ENCODE measurements at regions not wholly inside any gene's neighbourhood (a gene's known extent, or its start where the extent isn't known, plus 50 kb on each side); places are given as distances from the start of the nearest gene placed in this dataset.

DNA sequence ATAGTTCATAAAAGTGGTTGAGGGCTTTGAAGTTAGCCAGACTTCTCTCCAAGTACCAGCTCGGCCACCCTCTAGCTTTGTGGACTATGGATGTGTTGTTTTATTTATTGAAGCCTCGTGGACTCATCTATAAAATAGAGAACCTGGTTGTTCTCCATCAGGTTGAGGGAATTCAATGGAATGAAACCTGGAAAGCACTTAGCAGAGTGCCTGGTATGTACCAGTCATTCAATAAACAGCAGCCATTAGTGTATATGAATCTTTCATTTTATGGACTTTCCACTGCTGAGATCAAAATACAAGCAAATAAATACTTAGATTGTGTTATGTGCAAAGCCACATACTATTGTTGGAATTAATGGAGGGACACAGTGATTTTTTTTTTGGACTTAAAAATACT, 206.8 kb downstream of the SOX4 start:
- TF ChIP-seq, protein P1, sequence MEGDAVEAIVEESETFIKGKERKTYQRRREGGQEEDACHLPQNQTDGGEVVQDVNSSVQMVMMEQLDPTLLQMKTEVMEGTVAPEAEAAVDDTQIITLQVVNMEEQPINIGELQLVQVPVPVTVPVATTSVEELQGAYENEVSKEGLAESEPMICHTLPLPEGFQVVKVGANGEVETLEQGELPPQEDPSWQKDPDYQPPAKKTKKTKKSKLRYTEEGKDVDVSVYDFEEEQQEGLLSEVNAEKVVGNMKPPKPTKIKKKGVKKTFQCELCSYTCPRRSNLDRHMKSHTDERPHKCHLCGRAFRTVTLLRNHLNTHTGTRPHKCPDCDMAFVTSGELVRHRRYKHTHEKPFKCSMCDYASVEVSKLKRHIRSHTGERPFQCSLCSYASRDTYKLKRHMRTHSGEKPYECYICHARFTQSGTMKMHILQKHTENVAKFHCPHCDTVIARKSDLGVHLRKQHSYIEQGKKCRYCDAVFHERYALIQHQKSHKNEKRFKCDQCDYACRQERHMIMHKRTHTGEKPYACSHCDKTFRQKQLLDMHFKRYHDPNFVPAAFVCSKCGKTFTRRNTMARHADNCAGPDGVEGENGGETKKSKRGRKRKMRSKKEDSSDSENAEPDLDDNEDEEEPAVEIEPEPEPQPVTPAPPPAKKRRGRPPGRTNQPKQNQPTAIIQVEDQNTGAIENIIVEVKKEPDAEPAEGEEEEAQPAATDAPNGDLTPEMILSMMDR (IDR thresholded peaks at IDR 0.05), result no peak
- no peak for TF ChIP-seq EP300 (IDR thresholded peaks at IDR 0.05)

Data from suprapubic skin (tissue), 3 donors.